ENCODE measurements at regions not wholly inside any gene's neighbourhood (a gene's known extent, or its start where the extent isn't known, plus 50 kb on each side); places are given as distances from the start of the nearest gene placed in this dataset.

DNA sequence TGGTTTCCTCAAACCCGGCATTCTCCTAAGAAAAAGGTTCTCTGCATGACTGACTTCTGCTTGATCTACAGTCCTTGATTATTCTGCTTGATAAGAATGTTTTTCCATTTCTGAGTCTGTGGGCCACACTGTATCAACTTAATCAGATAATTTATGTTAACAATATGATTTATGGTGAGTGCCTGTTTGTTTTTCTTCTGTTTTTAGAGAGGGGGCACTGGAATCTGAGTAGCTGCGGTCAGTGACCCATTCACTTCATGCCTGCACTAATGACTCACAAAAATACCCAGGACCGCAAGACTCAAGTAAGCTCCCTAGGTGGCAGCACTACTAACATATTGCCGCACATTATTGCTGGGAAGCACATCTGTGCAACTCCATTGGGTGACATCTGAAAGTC is 542.3 kb upstream of the ATXN8OS start:
- Histone ChIP-seq H3K27me3 (ENCODE audit: control insufficient read depth in 3 of 3, insufficient read depth in 3 of 3, low read length in 3 of 3) (no peaks in the 10 kb centered on the region), H3K9me3 (ENCODE audit: control insufficient read depth in 2 of 2, insufficient read depth in 1 of 2, low read depth in 1 of 2, low read length in 1 of 2) (no peaks in the 10 kb centered on the region), H3K27ac (ENCODE audit: low read depth in 1 of 3, low read length in 2 of 3) (no peak overlapping the region), H3K4me3 (ENCODE audit: low read depth in 1 of 3, low read length in 3 of 3) (no peak overlapping the region), H3K4me1 (ENCODE audit: control insufficient read depth in 3 of 3, insufficient read depth in 2 of 3, low read depth in 1 of 3, low read length in 2 of 3) (no peaks in the 10 kb centered on the region), H3K36me3 (ENCODE audit: control insufficient read depth in 3 of 3, insufficient read depth in 2 of 3, low read depth in 1 of 3, low read length in 3 of 3) (no peaks in the 10 kb centered on the region)
- DNase-seq (peak; percentile 21 to 23), FAIRE-seq (no peak)
- 46 to 74% (median 52%) methylated on average over 4 of the region's 4 CpGs for WGBS, 3 donors

DNA sequence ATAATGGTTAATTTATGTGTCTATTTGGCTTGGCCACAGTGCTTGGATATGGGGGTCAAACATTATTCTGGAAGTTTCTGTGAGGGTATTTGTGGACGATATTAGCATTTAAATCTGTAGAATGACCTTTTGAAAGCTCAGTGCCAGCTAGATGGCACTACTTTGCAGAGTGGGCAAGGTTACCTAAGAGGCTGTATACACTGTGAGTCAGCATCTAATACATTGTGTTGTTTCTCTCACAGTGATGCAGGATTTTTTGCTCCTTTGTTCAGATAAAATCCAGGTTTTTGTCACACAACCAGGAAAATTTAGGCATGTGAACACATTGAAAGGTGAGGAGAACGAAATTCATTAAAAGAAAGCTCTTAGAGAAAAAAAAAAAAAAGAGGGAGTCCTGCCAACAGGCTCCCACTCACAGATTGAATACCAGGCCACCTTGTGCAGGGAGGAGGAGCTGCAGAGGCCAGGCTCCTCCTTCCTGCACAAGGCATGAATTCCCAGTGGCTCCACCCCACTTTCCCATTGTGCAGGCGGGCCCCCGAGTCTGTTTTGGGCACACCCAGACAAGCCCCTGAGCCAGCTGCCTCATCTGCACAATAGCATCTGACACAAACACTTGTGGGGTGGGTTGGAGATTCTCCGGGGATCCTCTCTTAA is 551.0 kb upstream of the ATXN8OS start:
- WGBS, 3 donors: 60 to 76% (median 63%) methylated on average over 5 of the region's 5 CpGs
- Histone ChIP-seq H3K27ac (ENCODE audit: low read depth in 1 of 3, low read length in 2 of 3) (no peak overlapping the region), H3K4me1 (ENCODE audit: control insufficient read depth in 3 of 3, insufficient read depth in 2 of 3, low read depth in 1 of 3, low read length in 2 of 3) (no peaks in the 10 kb centered on the region), H3K4me3 (ENCODE audit: low read depth in 1 of 3, low read length in 3 of 3) (no peak overlapping the region), H3K36me3 (ENCODE audit: control insufficient read depth in 3 of 3, insufficient read depth in 2 of 3, low read depth in 1 of 3, low read length in 3 of 3) (no peaks in the 10 kb centered on the region), H3K9me3 (ENCODE audit: control insufficient read depth in 2 of 2, insufficient read depth in 1 of 2, low read depth in 1 of 2, low read length in 1 of 2) (no peaks in the 10 kb centered on the region), H3K27me3 (ENCODE audit: control insufficient read depth in 3 of 3, insufficient read depth in 3 of 3, low read length in 3 of 3) (no peaks in the 10 kb centered on the region)
- FAIRE-seq: no peak
- no peak for DNase-seq

DNA sequence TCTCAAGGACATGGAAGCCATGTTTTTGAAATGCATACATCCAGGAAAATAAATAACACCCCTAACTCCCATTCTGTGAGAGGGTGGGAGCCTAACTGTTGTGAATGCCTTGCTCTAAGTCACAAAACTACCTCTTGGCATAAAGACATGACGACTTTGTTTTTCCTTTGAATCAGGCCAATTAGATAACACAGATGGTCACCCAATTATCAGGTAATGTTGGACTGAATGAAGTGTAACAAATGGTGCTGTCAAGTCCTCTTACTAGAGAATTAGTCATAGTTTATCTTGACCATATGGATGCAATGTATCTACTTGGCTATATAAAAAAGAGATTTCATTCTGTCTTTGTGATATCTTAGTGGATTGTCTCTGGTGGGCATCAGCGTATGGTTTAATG is 553.6 kb upstream of the ATXN8OS start:
- FAIRE-seq (no peak), DNase-seq (no peak)
- Histone ChIP-seq H3K27ac (ENCODE audit: low read depth in 1 of 3, low read length in 2 of 3) (no peak overlapping the region), H3K36me3 (ENCODE audit: control insufficient read depth in 3 of 3, insufficient read depth in 2 of 3, low read depth in 1 of 3, low read length in 3 of 3) (no peaks in the 10 kb centered on the region), H3K9me3 (ENCODE audit: control insufficient read depth in 2 of 2, insufficient read depth in 1 of 2, low read depth in 1 of 2, low read length in 1 of 2) (no peaks in the 10 kb centered on the region), H3K27me3 (ENCODE audit: control insufficient read depth in 3 of 3, insufficient read depth in 3 of 3, low read length in 3 of 3) (no peaks in the 10 kb centered on the region), H3K4me3 (ENCODE audit: low read depth in 1 of 3, low read length in 3 of 3) (no peak overlapping the region), H3K4me1 (ENCODE audit: control insufficient read depth in 3 of 3, insufficient read depth in 2 of 3, low read depth in 1 of 3, low read length in 2 of 3) (no peaks in the 10 kb centered on the region)
- 68 to 80% (median 69%) methylated on average over 2 of the region's 2 CpGs for WGBS, 3 donors

DNA sequence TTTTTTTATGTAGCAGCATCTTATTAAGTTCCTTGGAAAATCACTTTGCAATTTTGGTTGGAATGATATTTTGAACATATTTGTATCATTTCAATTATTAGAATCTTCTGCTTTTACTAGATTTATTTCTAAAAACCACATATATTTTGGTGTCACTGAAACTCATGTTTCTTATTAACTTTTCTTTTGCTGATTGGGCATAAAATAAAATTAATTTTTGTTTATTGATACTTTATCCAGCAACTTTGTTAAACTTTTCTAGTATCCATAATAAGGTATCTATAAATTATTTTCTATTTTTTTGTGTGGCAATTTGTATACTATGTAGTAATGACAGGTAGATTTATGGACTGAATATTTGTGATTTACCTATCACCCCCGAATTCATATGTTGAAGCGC is 556.4 kb upstream of the ATXN8OS start:
- no peaks in the 10 kb centered on the region for H3K36me3 ChIP-seq (ENCODE audit: control insufficient read depth in 3 of 3, insufficient read depth in 2 of 3, low read depth in 1 of 3, low read length in 3 of 3)
- H3K4me1 ChIP-seq (ENCODE audit: control insufficient read depth in 3 of 3, insufficient read depth in 2 of 3, low read depth in 1 of 3, low read length in 2 of 3): peaks cover 0 to 3% (median 0%) of the 10 kb centered on the region in 3 donors
- no peak for DNase-seq
- WGBS, 3 donors: 89 to 97% (median 94%) methylated on average over 2 of the region's 2 CpGs
- no peak overlapping the region for H3K4me3 ChIP-seq (ENCODE audit: low read depth in 1 of 3, low read length in 3 of 3)
- no peaks in the 10 kb centered on the region for H3K9me3 ChIP-seq (ENCODE audit: control insufficient read depth in 2 of 2, insufficient read depth in 1 of 2, low read depth in 1 of 2, low read length in 1 of 2)
- no peak overlapping the region for H3K27ac ChIP-seq (ENCODE audit: low read depth in 1 of 3, low read length in 2 of 3)
- H3K27me3 ChIP-seq (ENCODE audit: control insufficient read depth in 3 of 3, insufficient read depth in 3 of 3, low read length in 3 of 3): no peaks in the 10 kb centered on the region
- FAIRE-seq: no peak

DNA sequence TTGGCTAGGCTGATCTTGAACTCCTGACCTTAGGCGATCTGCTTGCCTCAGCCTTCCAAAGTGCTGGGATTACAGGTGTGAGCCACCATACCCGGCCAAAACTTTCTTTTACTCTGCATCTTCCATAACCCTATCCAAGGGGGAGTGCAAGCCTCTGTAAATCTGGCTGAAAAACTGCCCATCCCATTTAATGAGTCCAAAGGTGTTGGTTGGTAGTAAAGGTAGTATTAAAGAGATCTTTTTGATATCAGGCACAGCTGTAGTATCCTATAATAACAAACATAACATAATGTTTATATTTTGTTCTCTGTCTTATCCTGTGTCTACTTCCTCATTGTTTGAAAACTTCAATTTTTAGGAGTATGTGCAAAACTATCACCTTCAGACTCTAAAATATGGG is 559.8 kb upstream of the ATXN8OS start:
- Histone ChIP-seq H3K9me3 (ENCODE audit: control insufficient read depth in 2 of 2, insufficient read depth in 1 of 2, low read depth in 1 of 2, low read length in 1 of 2) (no peaks in the 10 kb centered on the region), H3K36me3 (ENCODE audit: control insufficient read depth in 3 of 3, insufficient read depth in 2 of 3, low read depth in 1 of 3, low read length in 3 of 3) (no peaks in the 10 kb centered on the region), H3K4me3 (ENCODE audit: low read depth in 1 of 3, low read length in 3 of 3) (no peak overlapping the region), H3K4me1 (ENCODE audit: control insufficient read depth in 3 of 3, insufficient read depth in 2 of 3, low read depth in 1 of 3, low read length in 2 of 3) (peaks cover 0 to 3% (median 0%) of the 10 kb centered on the region in 3 donors), H3K27ac (ENCODE audit: low read depth in 1 of 3, low read length in 2 of 3) (no peak overlapping the region), H3K27me3 (ENCODE audit: control insufficient read depth in 3 of 3, insufficient read depth in 3 of 3, low read length in 3 of 3) (no peaks in the 10 kb centered on the region)
- peak; percentile 6 to 7 for DNase-seq
- no peak for FAIRE-seq
- 16 to 62% (median 27%) methylated on average over 2 of the region's 2 CpGs for WGBS, 3 donors

DNA sequence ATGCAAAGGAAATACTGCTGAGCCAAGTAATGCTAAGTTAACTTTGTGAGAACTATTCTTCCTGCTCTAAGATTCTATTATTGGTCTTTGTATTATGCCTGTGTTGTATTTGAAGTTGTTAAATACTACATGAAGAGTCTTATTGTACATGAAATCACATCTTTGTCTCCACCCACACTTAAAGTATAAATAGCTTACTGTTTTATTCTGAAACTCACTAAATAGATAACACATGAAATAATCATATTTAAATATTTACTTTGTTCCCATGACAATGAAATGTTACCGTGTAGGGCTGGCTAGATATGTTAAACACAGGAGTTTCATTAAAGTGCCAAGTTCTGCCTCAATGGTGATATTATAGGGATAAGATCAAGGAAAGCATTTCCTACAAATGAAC is 562.1 kb upstream of the ATXN8OS start:
- peak in 1 of 2 donors; percentile 9 for DNase-seq
- no peak overlapping the region for H3K4me3 ChIP-seq (ENCODE audit: low read depth in 1 of 3, low read length in 3 of 3)
- H3K27me3 ChIP-seq (ENCODE audit: control insufficient read depth in 3 of 3, insufficient read depth in 3 of 3, low read length in 3 of 3): no peaks in the 10 kb centered on the region
- H3K4me1 ChIP-seq (ENCODE audit: control insufficient read depth in 3 of 3, insufficient read depth in 2 of 3, low read depth in 1 of 3, low read length in 2 of 3): peaks cover 0 to 3% (median 0%) of the 10 kb centered on the region in 3 donors
- H3K27ac ChIP-seq (ENCODE audit: low read depth in 1 of 3, low read length in 2 of 3): no peak overlapping the region
- no peaks in the 10 kb centered on the region for H3K36me3 ChIP-seq (ENCODE audit: control insufficient read depth in 3 of 3, insufficient read depth in 2 of 3, low read depth in 1 of 3, low read length in 3 of 3)
- H3K9me3 ChIP-seq (ENCODE audit: control insufficient read depth in 2 of 2, insufficient read depth in 1 of 2, low read depth in 1 of 2, low read length in 1 of 2): no peaks in the 10 kb centered on the region
- WGBS, 3 donors: 11 to 26% (median 22%) methylated on average over 1 of the region's 1 CpG
- no peak for FAIRE-seq

DNA sequence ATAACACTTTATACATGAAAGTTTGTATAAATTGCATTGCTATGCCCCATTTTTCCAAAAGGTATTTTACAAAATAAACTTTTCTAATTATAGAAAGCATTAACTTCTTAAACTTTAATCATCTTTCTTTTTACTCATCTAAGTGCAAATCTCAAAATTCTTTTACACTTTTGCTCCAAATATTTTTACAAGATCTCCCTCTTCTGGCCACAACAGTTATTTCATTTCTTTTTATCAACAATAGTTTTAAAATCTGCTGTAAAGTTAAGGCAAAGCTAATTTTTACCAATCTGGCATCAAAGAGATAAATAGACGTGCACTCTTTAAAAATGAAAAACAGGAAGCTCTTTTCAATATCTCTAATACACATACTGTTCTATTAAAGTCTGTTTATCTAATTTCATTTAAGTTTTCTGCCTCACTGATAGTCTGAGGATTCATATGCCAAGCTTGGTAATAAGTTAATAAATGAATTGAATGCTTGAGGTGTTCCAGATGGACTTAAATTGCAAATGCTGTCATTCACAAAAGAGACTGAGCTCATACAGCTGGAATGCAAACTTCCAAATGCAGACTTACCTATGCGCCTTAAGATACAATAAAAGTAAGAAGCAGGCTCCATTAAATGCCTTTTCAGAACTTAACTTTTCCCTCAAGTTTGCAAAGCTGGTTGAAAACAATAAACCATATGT is 583.0 kb upstream of the ATXN8OS start:
- Histone ChIP-seq H3K27ac (ENCODE audit: low read depth in 1 of 3, low read length in 2 of 3) (no peak overlapping the region), H3K27me3 (ENCODE audit: control insufficient read depth in 3 of 3, insufficient read depth in 3 of 3, low read length in 3 of 3) (no peaks in the 10 kb centered on the region), H3K4me1 (ENCODE audit: control insufficient read depth in 3 of 3, insufficient read depth in 2 of 3, low read depth in 1 of 3, low read length in 2 of 3) (no peaks in the 10 kb centered on the region), H3K36me3 (ENCODE audit: control insufficient read depth in 3 of 3, insufficient read depth in 2 of 3, low read depth in 1 of 3, low read length in 3 of 3) (no peaks in the 10 kb centered on the region), H3K4me3 (ENCODE audit: low read depth in 1 of 3, low read length in 3 of 3) (no peak overlapping the region), H3K9me3 (ENCODE audit: control insufficient read depth in 2 of 2, insufficient read depth in 1 of 2, low read depth in 1 of 2, low read length in 1 of 2) (no peaks in the 10 kb centered on the region)
- FAIRE-seq (no peak), DNase-seq (peak in 1 of 2 donors; percentile 1)
- 40 to 46% (median 42%) methylated on average over 2 of the region's 2 CpGs for WGBS, 3 donors

DNA sequence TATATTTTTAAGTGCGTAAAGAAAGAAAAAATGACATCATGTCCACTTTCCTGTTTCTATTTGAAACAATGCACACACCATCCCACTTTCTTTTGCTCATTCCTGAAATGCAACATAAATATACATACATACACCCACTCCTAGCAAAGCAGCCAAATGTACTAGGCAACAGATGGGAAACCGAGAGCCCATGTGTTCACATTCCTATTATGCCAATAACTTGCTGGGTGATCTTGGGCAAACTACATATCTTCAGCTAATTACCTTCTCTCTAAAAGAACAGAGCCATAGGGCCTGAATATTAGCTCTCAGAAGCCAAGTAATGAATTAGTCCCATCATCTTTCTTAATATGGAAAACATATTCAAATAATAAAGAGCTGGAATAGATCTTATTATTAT is 610.6 kb upstream of the ATXN8OS start:
- 91 to 92% (median 91%) methylated on average over 2 of the region's 2 CpGs for WGBS, 3 donors

More for the DNA sequence above, 610.6 kb upstream of the ATXN8OS start:
- Histone ChIP-seq H3K4me1 (ENCODE audit: control insufficient read depth in 3 of 3, insufficient read depth in 2 of 3, low read depth in 1 of 3, low read length in 2 of 3) (no peaks in the 10 kb centered on the region), H3K27ac (ENCODE audit: low read depth in 1 of 3, low read length in 2 of 3) (no peak overlapping the region), H3K4me3 (ENCODE audit: low read depth in 1 of 3, low read length in 3 of 3) (no peak overlapping the region), H3K9me3 (ENCODE audit: control insufficient read depth in 2 of 2, insufficient read depth in 1 of 2, low read depth in 1 of 2, low read length in 1 of 2) (no peaks in the 10 kb centered on the region), H3K27me3 (ENCODE audit: control insufficient read depth in 3 of 3, insufficient read depth in 3 of 3, low read length in 3 of 3) (no peaks in the 10 kb centered on the region), H3K36me3 (ENCODE audit: control insufficient read depth in 3 of 3, insufficient read depth in 2 of 3, low read depth in 1 of 3, low read length in 3 of 3) (no peaks in the 10 kb centered on the region)
- DNase-seq (no peak), FAIRE-seq (no peak)
